ENCODE measurements at regions not wholly inside any gene's neighbourhood (a gene's known extent, or its start where the extent isn't known, plus 50 kb on each side); places are given as distances from the start of the nearest gene placed in this dataset.

GRCh38 chr4:163233321-163233720 lies 66.6 kb upstream of the NAF1 start:
- H3K27ac Mint-ChIP-seq (ENCODE audit: unreplicated experiment), result no peak overlapping the region
- H3K4me3 Mint-ChIP-seq (ENCODE audit: unreplicated experiment), result no peak overlapping the region
- no peaks in the 10 kb centered on the region for H3K9me3 Mint-ChIP-seq (ENCODE audit: unreplicated experiment)
- peaks cover 6% of the 10 kb centered on the region for H3K36me3 Mint-ChIP-seq (ENCODE audit: unreplicated experiment)
- H3K4me1 Mint-ChIP-seq (ENCODE audit: low read depth, unreplicated experiment), result no peaks in the 10 kb centered on the region
- no peak for DNase-seq
- TF ChIP-seq CTCF (IDR thresholded peaks at IDR 0.05; ENCODE audit: partially characterized antibody, unreplicated experiment), result no peak
- no peaks in the 10 kb centered on the region for H3K27me3 Mint-ChIP-seq (ENCODE audit: unreplicated experiment)

- TF ChIP-seq CTCF (IDR thresholded peaks at IDR 0.05; ENCODE audit: partially characterized antibody, unreplicated experiment), result no peak
- Mint-ChIP-seq H3K27me3 (ENCODE audit: unreplicated experiment) (no peaks in the 10 kb centered on the region), H3K36me3 (ENCODE audit: unreplicated experiment) (no peaks in the 10 kb centered on the region), H3K9me3 (ENCODE audit: unreplicated experiment) (peaks cover 3% of the 10 kb centered on the region), H3K4me1 (ENCODE audit: low read depth, unreplicated experiment) (no peaks in the 10 kb centered on the region), H3K4me3 (ENCODE audit: unreplicated experiment) (no peak overlapping the region), H3K27ac (ENCODE audit: unreplicated experiment) (no peak overlapping the region)
- DNase-seq, result no peak
Measured at GRCh38 chr4:163228648-163229047, 62.0 kb upstream of the NAF1 start.

- no peak overlapping the region for H3K4me3 Mint-ChIP-seq (ENCODE audit: unreplicated experiment)
- no peaks in the 10 kb centered on the region for H3K36me3 Mint-ChIP-seq (ENCODE audit: unreplicated experiment)
- no peaks in the 10 kb centered on the region for H3K27me3 Mint-ChIP-seq (ENCODE audit: unreplicated experiment)
- H3K27ac Mint-ChIP-seq (ENCODE audit: unreplicated experiment), result no peak overlapping the region
- no peak for DNase-seq
- TF ChIP-seq CTCF (IDR thresholded peaks at IDR 0.05; ENCODE audit: partially characterized antibody, unreplicated experiment), result no peak
- H3K9me3 Mint-ChIP-seq (ENCODE audit: unreplicated experiment), result no peaks in the 10 kb centered on the region
- H3K4me1 Mint-ChIP-seq (ENCODE audit: low read depth, unreplicated experiment), result no peaks in the 10 kb centered on the region
Measured at GRCh38 chr4:163221467-163221866, 54.8 kb upstream of the NAF1 start.

GRCh38 chr4:163217505-163217904 lies 50.8 kb upstream of the NAF1 start:
- Mint-ChIP-seq H3K36me3 (ENCODE audit: unreplicated experiment) (no peaks in the 10 kb centered on the region), H3K27ac (ENCODE audit: unreplicated experiment) (no peak overlapping the region), H3K4me3 (ENCODE audit: unreplicated experiment) (no peak overlapping the region), H3K9me3 (ENCODE audit: unreplicated experiment) (no peaks in the 10 kb centered on the region), H3K4me1 (ENCODE audit: low read depth, unreplicated experiment) (no peaks in the 10 kb centered on the region), H3K27me3 (ENCODE audit: unreplicated experiment) (no peaks in the 10 kb centered on the region)
- TF ChIP-seq CTCF (IDR thresholded peaks at IDR 0.05; ENCODE audit: partially characterized antibody, unreplicated experiment), result no peak
- DNase-seq, result no peak
